ENCODE measurements at regions not wholly inside any gene's neighbourhood (a gene's known extent, or its start where the extent isn't known, plus 50 kb on each side); places are given as distances from the start of the nearest gene placed in this dataset.

DNA sequence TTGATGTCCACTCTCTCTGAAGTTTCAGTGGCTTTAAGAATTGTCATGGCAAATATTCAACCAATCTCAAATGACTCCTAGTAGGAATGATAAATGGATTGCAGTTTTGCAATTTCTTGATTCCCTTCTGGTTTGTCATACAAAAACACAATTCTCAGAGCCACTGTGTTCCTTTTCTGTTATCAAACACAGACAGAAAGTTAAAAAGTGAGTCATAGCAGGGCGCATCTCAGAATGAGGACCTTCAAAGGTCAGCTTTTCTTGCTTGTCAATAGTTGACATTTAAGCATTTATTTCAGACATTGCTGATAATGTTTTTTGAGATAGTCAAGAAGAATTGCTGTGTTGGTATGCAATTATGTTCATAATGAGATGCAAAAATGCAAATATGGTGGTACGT is 405.9 kb downstream of the NR2F2 start:
- TF ChIP-seq, protein P1, sequence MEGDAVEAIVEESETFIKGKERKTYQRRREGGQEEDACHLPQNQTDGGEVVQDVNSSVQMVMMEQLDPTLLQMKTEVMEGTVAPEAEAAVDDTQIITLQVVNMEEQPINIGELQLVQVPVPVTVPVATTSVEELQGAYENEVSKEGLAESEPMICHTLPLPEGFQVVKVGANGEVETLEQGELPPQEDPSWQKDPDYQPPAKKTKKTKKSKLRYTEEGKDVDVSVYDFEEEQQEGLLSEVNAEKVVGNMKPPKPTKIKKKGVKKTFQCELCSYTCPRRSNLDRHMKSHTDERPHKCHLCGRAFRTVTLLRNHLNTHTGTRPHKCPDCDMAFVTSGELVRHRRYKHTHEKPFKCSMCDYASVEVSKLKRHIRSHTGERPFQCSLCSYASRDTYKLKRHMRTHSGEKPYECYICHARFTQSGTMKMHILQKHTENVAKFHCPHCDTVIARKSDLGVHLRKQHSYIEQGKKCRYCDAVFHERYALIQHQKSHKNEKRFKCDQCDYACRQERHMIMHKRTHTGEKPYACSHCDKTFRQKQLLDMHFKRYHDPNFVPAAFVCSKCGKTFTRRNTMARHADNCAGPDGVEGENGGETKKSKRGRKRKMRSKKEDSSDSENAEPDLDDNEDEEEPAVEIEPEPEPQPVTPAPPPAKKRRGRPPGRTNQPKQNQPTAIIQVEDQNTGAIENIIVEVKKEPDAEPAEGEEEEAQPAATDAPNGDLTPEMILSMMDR (IDR thresholded peaks at IDR 0.05): no peak
- TF ChIP-seq POLR2A (IDR thresholded peaks at IDR 0.05): no peak

Data from heart left ventricle (tissue), 13 donors.